Nephron (organoid): ENCODE measurements at regions not wholly inside any gene's neighbourhood (a gene's known extent, or its start where the extent isn't known, plus 50 kb on each side); places are given as distances from the start of the nearest gene placed in this dataset.

ENCODE experiments used
- H3K27ac Mint-ChIP-seq, 3 experiments: 2 replicates each; pipeline ENCODE4 v1.8.0; 2020; ENCODE audit warnings: mixed read lengths in 3 of 3, mild to moderate bottlenecking in 2 of 3, moderate library complexity in 1 of 3
- H3K27me3 Mint-ChIP-seq: 2 replicates; pipeline ENCODE4 v1.8.0; 2021; ENCODE audit warnings: low read depth, mild to moderate bottlenecking, moderate library complexity, mixed read lengths
- H3K36me3 Mint-ChIP-seq: 2 replicates; pipeline ENCODE4 v1.8.0; 2020; ENCODE audit warnings: low read depth, mixed read lengths
- H3K4me1 Mint-ChIP-seq: 2 replicates; pipeline ENCODE4 v1.8.0; 2020; ENCODE audit warnings: mixed read lengths
- H3K4me3 Mint-ChIP-seq, 3 experiments: 2 replicates each; pipeline ENCODE4 v1.8.0; 2020; ENCODE audit warnings: mild to moderate bottlenecking in 3 of 3, mixed read lengths in 3 of 3, moderate library complexity in 2 of 3
- H3K9me3 Mint-ChIP-seq: 2 replicates; pipeline ENCODE4 v1.8.0; 2020; ENCODE audit warnings: mixed read lengths
- TF ChIP-seq, protein P1 (sequence below), 3 experiments: fragments of 200-600 bp; sonication (generic); IDR thresholded peaks; one replicate each; pipeline ENCODE4 v1.5.0; 2021; ENCODE audit warnings: antibody characterized with exemption in 3 of 3; ENCODE audit not compliant: unreplicated experiment in 3 of 3

DNA sequence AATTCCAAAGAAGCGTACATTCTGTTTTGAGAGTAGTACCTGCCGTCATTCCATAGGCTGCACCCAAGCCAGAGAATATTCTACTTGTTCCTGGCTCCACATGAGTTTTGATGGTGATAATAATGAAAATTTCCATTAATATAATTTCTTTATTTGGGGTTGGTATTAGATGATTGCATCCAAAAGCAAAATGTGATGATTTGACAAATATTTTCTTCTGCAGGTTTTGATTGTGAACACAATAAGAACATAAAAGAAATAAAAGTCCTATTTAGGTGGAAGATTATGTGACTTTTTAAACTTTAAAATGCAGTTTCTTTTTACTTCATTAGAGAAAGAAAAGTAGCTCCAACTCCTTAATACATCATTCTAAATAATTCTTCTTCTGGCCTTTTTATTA lies 284.8 kb upstream of the FMN2 start:
- no peaks in the 10 kb centered on the region for H3K36me3 Mint-ChIP-seq
- no peaks in the 10 kb centered on the region for H3K9me3 Mint-ChIP-seq
- no peak overlapping the region for H3K4me3 Mint-ChIP-seq
- peaks cover 64% of the 10 kb centered on the region for H3K4me1 Mint-ChIP-seq
- TF ChIP-seq, protein P1, sequence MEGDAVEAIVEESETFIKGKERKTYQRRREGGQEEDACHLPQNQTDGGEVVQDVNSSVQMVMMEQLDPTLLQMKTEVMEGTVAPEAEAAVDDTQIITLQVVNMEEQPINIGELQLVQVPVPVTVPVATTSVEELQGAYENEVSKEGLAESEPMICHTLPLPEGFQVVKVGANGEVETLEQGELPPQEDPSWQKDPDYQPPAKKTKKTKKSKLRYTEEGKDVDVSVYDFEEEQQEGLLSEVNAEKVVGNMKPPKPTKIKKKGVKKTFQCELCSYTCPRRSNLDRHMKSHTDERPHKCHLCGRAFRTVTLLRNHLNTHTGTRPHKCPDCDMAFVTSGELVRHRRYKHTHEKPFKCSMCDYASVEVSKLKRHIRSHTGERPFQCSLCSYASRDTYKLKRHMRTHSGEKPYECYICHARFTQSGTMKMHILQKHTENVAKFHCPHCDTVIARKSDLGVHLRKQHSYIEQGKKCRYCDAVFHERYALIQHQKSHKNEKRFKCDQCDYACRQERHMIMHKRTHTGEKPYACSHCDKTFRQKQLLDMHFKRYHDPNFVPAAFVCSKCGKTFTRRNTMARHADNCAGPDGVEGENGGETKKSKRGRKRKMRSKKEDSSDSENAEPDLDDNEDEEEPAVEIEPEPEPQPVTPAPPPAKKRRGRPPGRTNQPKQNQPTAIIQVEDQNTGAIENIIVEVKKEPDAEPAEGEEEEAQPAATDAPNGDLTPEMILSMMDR (IDR thresholded peaks at IDR 0.05; ENCODE audit: unreplicated experiment in 3 of 3): no peak
- peaks cover 30% of the 10 kb centered on the region for H3K27me3 Mint-ChIP-seq
- H3K27ac Mint-ChIP-seq: no peak overlapping the region

DNA sequence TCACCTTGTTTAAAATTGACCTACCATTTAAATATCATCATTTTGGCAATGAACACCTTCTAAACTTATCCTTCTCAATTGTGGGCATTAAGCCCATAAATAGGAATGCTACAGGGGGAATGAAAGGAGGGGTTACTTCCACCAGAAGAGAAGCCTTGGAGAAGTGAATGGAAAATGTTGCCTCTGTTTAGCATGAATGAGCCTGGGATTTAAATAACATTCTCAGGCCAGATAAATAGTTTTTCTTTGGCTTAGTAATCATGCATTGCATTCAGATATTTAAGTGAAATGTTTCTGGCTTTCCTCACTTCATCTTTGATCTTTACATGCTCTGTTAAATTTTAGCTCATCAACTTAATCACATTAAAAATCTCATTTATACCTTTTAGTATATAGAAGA lies 284.3 kb upstream of the FMN2 start:
- Mint-ChIP-seq H3K36me3 (no peaks in the 10 kb centered on the region), H3K4me3 (no peak overlapping the region), H3K27me3 (peaks cover 30% of the 10 kb centered on the region)

DNA sequence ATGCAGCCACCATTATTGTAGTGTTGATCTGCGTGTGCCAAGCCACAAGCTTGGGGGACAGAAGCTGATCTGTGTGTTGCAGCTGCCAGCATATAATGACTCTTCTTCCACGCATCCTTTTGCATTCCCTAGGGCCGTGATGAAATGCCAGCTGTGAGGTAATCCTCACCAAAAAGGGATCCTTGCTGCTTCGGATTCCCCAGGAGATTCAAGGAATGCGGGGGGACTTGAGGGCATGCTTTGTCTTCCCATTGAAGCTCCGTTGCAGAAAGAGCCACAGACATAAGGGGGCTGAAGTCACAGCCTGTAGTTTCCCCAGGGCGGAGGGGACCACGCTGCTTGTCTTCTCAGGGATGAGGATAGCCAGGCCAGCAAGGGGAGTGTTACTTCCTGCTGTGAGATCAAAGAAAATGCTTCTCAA lies 281.6 kb upstream of the FMN2 start:
- H3K27ac Mint-ChIP-seq: peak overlapping the region; percentile 60 to 80 (median 78)
- no peaks in the 10 kb centered on the region for H3K9me3 Mint-ChIP-seq
- no peaks in the 10 kb centered on the region for H3K36me3 Mint-ChIP-seq
- TF ChIP-seq, protein P1 (IDR thresholded peaks at IDR 0.05; ENCODE audit: unreplicated experiment in 3 of 3): no peak
- H3K27me3 Mint-ChIP-seq: peaks cover 21% of the 10 kb centered on the region
- H3K4me1 Mint-ChIP-seq: peaks cover 61% of the 10 kb centered on the region
- H3K4me3 Mint-ChIP-seq: peak overlapping the region in 1 of 3 experiments; percentile 16

More for the DNA sequence above, 284.3 kb upstream of the FMN2 start:
- H3K9me3 Mint-ChIP-seq: no peaks in the 10 kb centered on the region
- TF ChIP-seq, protein P1 (IDR thresholded peaks at IDR 0.05; ENCODE audit: unreplicated experiment in 3 of 3): no peak
- H3K4me1 Mint-ChIP-seq: peaks cover 64% of the 10 kb centered on the region
- H3K27ac Mint-ChIP-seq: no peak overlapping the region

DNA sequence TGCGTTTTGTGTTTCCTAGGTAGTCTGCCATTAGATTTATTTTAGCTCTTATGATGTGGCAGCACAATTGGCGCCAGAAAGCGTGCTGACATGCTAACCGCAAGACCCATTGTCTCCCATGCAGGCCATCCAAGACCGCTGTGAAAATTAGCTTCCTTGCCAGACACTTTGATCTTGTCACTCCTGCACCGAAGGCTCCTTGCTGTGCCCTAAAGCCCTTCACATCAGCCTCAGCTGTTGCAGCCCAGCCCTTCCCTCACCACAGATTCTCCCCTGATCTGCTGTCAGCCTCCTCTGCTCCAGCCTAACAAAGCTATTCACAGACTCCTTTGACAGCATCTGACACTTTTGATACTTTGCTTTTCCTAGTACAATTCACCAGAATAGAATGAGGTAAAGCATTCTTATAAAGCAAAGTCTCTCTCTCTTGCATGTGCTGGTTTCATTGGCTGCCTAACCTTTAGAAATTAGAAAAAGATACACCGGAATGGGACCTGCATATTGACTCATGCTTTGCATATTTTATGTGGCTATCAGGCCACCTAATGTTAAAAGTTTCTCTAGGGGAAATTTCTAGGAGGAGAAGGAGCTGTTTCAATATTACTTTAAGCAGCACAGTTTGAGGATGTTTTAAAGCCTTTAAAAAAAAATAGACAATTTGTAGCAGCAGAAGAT lies 280.3 kb upstream of the FMN2 start:
- TF ChIP-seq, protein P1 (IDR thresholded peaks at IDR 0.05; ENCODE audit: unreplicated experiment in 3 of 3): no peak
- H3K27ac Mint-ChIP-seq: peak overlapping the region in 2 of 3 experiments; percentile 2 to 28
- no peaks in the 10 kb centered on the region for H3K36me3 Mint-ChIP-seq
- no peaks in the 10 kb centered on the region for H3K9me3 Mint-ChIP-seq
- peak overlapping the region in 1 of 3 experiments; percentile 9 for H3K4me3 Mint-ChIP-seq
- peaks cover 19% of the 10 kb centered on the region for H3K27me3 Mint-ChIP-seq
- peaks cover 54% of the 10 kb centered on the region for H3K4me1 Mint-ChIP-seq

DNA sequence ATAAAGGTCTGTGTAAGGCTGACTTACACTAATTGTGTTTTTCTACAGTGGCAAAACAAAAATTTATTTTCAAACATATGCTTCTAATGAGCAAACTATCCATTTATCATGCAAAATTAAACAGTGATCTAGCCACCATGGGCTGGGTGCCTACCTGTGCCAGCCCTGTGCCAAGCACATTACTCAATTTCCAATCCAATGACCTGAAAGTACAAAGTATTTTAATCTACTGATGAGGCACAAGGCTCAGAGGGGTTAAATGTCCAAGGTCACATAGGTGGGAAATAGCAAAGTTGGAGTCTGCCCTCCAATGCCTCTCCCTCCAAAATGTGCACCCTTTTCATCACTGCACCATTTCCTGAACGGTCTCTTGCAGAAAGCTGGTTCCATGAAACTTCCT lies 279.1 kb upstream of the FMN2 start:
- Mint-ChIP-seq H3K27me3 (peaks cover 19% of the 10 kb centered on the region), H3K4me1 (peaks cover 52% of the 10 kb centered on the region), H3K27ac (no peak overlapping the region), H3K36me3 (no peaks in the 10 kb centered on the region), H3K9me3 (no peaks in the 10 kb centered on the region), H3K4me3 (no peak overlapping the region)
- TF ChIP-seq, protein P1 (IDR thresholded peaks at IDR 0.05; ENCODE audit: unreplicated experiment in 3 of 3): no peak

DNA sequence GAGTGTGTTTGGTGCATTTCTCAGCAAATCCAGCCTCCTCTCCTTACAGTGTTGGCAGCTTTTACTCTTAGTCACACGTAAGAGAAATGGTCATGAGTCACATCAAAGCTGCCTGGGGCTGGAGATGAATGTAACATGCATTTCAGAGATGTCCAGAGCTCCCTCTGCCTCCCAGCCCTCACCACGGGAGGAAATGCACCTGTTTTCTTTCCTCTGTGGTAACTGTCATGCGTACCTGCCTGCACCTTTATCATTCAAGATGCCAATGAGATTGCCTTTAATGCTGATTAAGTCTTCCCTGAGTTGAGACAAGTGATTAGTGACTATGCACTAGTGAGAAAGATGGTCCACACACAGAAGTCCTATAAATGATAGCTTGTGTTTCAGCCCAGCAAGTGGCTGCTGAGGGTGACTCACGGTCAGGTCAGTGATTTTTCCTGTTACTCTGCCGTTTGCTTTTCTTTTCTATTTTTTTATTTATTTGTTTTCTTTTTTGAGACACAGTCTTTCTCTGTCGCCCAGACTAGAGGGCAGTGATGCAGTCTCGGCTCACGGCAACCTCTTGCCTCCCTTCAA lies 277.3 kb upstream of the FMN2 start:
- no peaks in the 10 kb centered on the region for H3K36me3 Mint-ChIP-seq
- H3K4me3 Mint-ChIP-seq: no peak overlapping the region
- peaks cover 40% of the 10 kb centered on the region for H3K4me1 Mint-ChIP-seq
- H3K27me3 Mint-ChIP-seq: peaks cover 17% of the 10 kb centered on the region
- no peak overlapping the region for H3K27ac Mint-ChIP-seq
- TF ChIP-seq, protein P1 (IDR thresholded peaks at IDR 0.05; ENCODE audit: unreplicated experiment in 3 of 3): no peak
- H3K9me3 Mint-ChIP-seq: no peaks in the 10 kb centered on the region
